HEK293 (cell line): ENCODE measurements at regions not wholly inside any gene's neighbourhood (a gene's known extent, or its start where the extent isn't known, plus 50 kb on each side); places are given as distances from the start of the nearest gene placed in this dataset.
A peak's percentile ranks its signal among the peaks of the same experiment; 100 is the strongest.

Experiments
- CTCF ChIA-PET: fragments of 350-600 bp; formaldehyde crosslinking; extraction: SDS; loops from one replicate; lab custom pipeline; 2021; ENCODE audit warnings: antibody characterized with exemption; lab: Yijun Ruan, JAX
- POLR2A ChIA-PET: fragments of 300-600 bp; formaldehyde crosslinking; extraction: SDS; loops from one replicate; lab custom pipeline; 2020; ENCODE audit warnings: antibody characterized with exemption, inconsistent platforms; lab: Yijun Ruan, JAX
- H3K27ac ChIP-seq: fragments of 200-500 bp; sonication (Bioruptor generic); 2 replicates; pipeline ENCODE4 v1.5.1; 2014; ENCODE audit warnings: low read depth, low read length, control low read depth, inconsistent platforms; ENCODE audit errors: extremely low read depth
- H3K36me3 ChIP-seq, 2 experiments: fragments of 200-500 bp in 1 of 2; sonication (Bioruptor generic) in 1 of 2; 1 replicate in 1 of 2; 2 replicates in 1 of 2; pipeline ENCODE4 v1.5.1; 2014 to 2017; ENCODE audit warnings: inconsistent platforms in 2 of 2, low read length in 2 of 2; ENCODE audit not compliant: control insufficient read depth in 2 of 2, insufficient read depth in 1 of 2
- H3K4me1 ChIP-seq: fragments of 200-500 bp; sonication (Bioruptor generic); 2 replicates; pipeline ENCODE4 v1.5.1; 2014; ENCODE audit warnings: mild to moderate bottlenecking, low read length, inconsistent platforms; ENCODE audit not compliant: control insufficient read depth, insufficient read depth
- H3K4me3 ChIP-seq: 2 replicates; pipeline ENCODE4 v1.5.1; 2011; ENCODE audit warnings: low read depth, mild to moderate bottlenecking, control low read depth, low read length, moderate library complexity
- H3K9me3 ChIP-seq: fragments of 200-500 bp; sonication (Bioruptor generic); 2 replicates; pipeline ENCODE4 v1.5.1; 2014; ENCODE audit warnings: low read depth, low read length, inconsistent platforms; ENCODE audit not compliant: control insufficient read depth, insufficient read depth
- BCL11B ChIP-seq: fragments of 450-650 bp; formaldehyde crosslinking; IDR thresholded peaks from 2 replicates; pipeline ENCODE4 v1.5.1; 2016; ENCODE audit warnings: low read depth, missing biosample characterization, missing genetic modification characterization
- EGR2 ChIP-seq: fragments of 450-650 bp; formaldehyde crosslinking; IDR thresholded peaks from 2 replicates; pipeline ENCODE4 v1.5.1; 2016; ENCODE audit warnings: low read depth, missing biosample characterization, missing genetic modification characterization
- GLI4 ChIP-seq: fragments of 450-650 bp; formaldehyde crosslinking; IDR thresholded peaks from 2 replicates; pipeline ENCODE4 v1.5.1; 2016; ENCODE audit warnings: missing biosample characterization, missing genetic modification characterization
- HOXA7 ChIP-seq: sonication (generic); formaldehyde crosslinking; IDR thresholded peaks from 2 replicates; pipeline ENCODE4 v1.8.1; 2022; ENCODE audit warnings: missing genetic modification reagents, borderline replicate concordance
- OVOL3 ChIP-seq: fragments of 450-650 bp; formaldehyde crosslinking; IDR thresholded peaks from 2 replicates; pipeline ENCODE4 v1.5.1; 2016; ENCODE audit warnings: missing biosample characterization, missing genetic modification characterization
- PATZ1 ChIP-seq: fragments of 450-650 bp; formaldehyde crosslinking; IDR thresholded peaks from 2 replicates; pipeline ENCODE4 v1.5.1; 2016; ENCODE audit warnings: missing biosample characterization, missing genetic modification characterization
- SCRT1 ChIP-seq: fragments of 450-650 bp; formaldehyde crosslinking; IDR thresholded peaks from 2 replicates; pipeline ENCODE4 v1.5.1; 2016; ENCODE audit warnings: missing biosample characterization, missing genetic modification characterization, borderline replicate concordance
- SCRT2 ChIP-seq: fragments of 450-650 bp; formaldehyde crosslinking; IDR thresholded peaks from 2 replicates; pipeline ENCODE4 v1.5.1; 2016; ENCODE audit warnings: missing biosample characterization, missing genetic modification characterization
- WT1 ChIP-seq: fragments of 450-650 bp; formaldehyde crosslinking; IDR thresholded peaks from 2 replicates; pipeline ENCODE4 v1.5.1; 2016; ENCODE audit warnings: missing biosample characterization, missing genetic modification characterization
- ZBTB20 ChIP-seq: fragments of 450-650 bp; formaldehyde crosslinking; IDR thresholded peaks from 2 replicates; pipeline ENCODE4 v1.5.1; 2016; ENCODE audit warnings: missing biosample characterization, missing genetic modification characterization
- ZBTB48 ChIP-seq: fragments of 450-650 bp; formaldehyde crosslinking; IDR thresholded peaks from 2 replicates; pipeline ENCODE4 v1.5.1; 2016; ENCODE audit warnings: missing biosample characterization, missing genetic modification characterization
- ZBTB7A ChIP-seq: fragments of 450-650 bp; formaldehyde crosslinking; IDR thresholded peaks from 2 replicates; pipeline ENCODE4 v1.5.1; 2016; ENCODE audit warnings: low read depth, missing biosample characterization, missing genetic modification characterization
- ZFHX2 ChIP-seq: fragments of 450-650 bp; formaldehyde crosslinking; conservative IDR thresholded peaks from 2 replicates; pipeline ENCODE4 v1.5.1; 2016; ENCODE audit warnings: missing biosample characterization, missing genetic modification characterization
- ZIC2 ChIP-seq: fragments of 450-650 bp; formaldehyde crosslinking; IDR thresholded peaks from 2 replicates; pipeline ENCODE4 v1.5.1; 2016; ENCODE audit warnings: missing biosample characterization, missing genetic modification characterization
- ZNF114 ChIP-seq: fragments of 450-650 bp; formaldehyde crosslinking; IDR thresholded peaks from 2 replicates; pipeline ENCODE4 v1.5.0; 2017; ENCODE audit warnings: missing biosample characterization, missing genetic modification characterization
- ZNF146 ChIP-seq: fragments of 450-650 bp; formaldehyde crosslinking; IDR thresholded peaks from 2 replicates; pipeline ENCODE4 v1.5.1; 2016; ENCODE audit warnings: missing biosample characterization, missing genetic modification characterization
- ZNF157 ChIP-seq: fragments of 450-650 bp; formaldehyde crosslinking; IDR thresholded peaks from 2 replicates; pipeline ENCODE4 v1.5.1; 2016; ENCODE audit warnings: missing biosample characterization, missing genetic modification characterization
- ZNF19 ChIP-seq: fragments of 450-650 bp; formaldehyde crosslinking; IDR thresholded peaks from 2 replicates; pipeline ENCODE4; 2016; ENCODE audit warnings: missing biosample characterization, missing genetic modification characterization, low read depth
- ZNF302 ChIP-seq: fragments of 450-650 bp; formaldehyde crosslinking; IDR thresholded peaks from 2 replicates; pipeline ENCODE4 v1.5.1; 2016; ENCODE audit warnings: missing biosample characterization, missing genetic modification characterization, low read depth
- ZNF544 ChIP-seq: fragments of 450-650 bp; formaldehyde crosslinking; IDR thresholded peaks from 2 replicates; pipeline ENCODE4 v1.5.0; 2017; ENCODE audit warnings: missing biosample characterization, missing genetic modification characterization
- ZNF561 ChIP-seq: fragments of 450-650 bp; IDR thresholded peaks from 2 replicates; pipeline ENCODE4 v1.5.1; 2018; ENCODE audit warnings: missing biosample characterization, missing genetic modification characterization, borderline replicate concordance
- ZNF571 ChIP-seq: fragments of 450-650 bp; formaldehyde crosslinking; IDR thresholded peaks from 2 replicates; pipeline ENCODE4 v1.5.0; 2017; ENCODE audit warnings: missing biosample characterization, missing genetic modification characterization
- ZNF785 ChIP-seq: fragments of 450-650 bp; formaldehyde crosslinking; IDR thresholded peaks from 2 replicates; pipeline ENCODE4 v1.5.1; 2016; ENCODE audit warnings: missing biosample characterization, missing genetic modification characterization
- ZNF830 ChIP-seq: fragments of 450-650 bp; IDR thresholded peaks from 2 replicates; pipeline ENCODE4 v1.5.0; 2018; ENCODE audit warnings: missing biosample characterization, missing genetic modification characterization, low read depth, mild to moderate bottlenecking, moderate library complexity
- TF ChIP-seq, protein P1 (sequence below): fragments of 450-650 bp; formaldehyde crosslinking; IDR thresholded peaks from 2 replicates; pipeline ENCODE4 v1.5.1; 2016; ENCODE audit warnings: missing biosample characterization, missing genetic modification characterization
- TF ChIP-seq, protein P2 (sequence below): fragments of 450-650 bp; formaldehyde crosslinking; IDR thresholded peaks from 2 replicates; pipeline ENCODE4 v1.5.1; 2017; ENCODE audit warnings: missing biosample characterization, mild to moderate bottlenecking, missing genetic modification characterization, moderate library complexity

DNA sequence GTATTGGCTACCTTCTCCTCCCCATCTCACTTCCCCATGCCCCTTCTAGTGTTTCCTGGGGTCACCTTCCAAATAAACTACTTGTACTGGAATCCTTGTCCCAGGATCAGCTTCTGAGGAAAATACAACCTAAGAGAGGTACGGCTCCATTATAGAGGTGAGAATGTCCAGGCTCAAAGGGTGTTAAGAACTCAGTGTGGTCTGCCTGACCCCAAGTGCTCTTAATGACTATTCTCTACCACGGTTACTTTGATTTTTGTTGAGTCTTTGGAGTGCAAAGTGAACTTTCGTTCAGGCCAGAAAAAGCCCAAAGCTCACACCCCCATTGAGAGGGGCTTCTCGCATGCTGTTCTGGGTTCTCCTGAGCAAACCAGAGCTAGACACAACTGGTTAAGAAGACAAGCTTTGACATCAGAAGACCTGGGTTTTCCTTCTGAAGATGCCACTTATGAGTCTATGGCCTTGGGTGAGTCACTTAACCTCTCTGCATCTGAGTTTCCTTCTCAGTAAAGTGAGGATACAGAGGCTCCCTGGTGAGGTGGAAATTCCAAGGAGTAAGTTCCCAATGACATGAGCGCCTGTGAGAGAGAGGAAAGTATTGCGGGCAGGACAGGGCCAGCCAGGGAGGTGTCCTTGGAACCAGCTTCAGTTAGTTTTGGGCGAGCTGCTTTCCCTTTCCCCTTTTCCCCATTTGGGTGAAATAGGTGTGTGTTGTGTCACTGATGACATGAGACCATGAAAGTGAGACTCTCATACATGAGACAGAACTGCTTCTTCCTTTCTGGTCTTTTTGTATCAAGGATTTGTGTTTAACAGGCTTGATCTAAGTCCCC, 475.0 kb upstream of the PROK2 start:
- no peak for TF ChIP-seq ZNF302 (tag by site-specific recombination)
- no peak for TF ChIP-seq ZBTB20
- TF ChIP-seq ZNF146 = no peak
- TF ChIP-seq ZBTB7A (tag by site-specific recombination) = no peak
- no peak for TF ChIP-seq ZNF830 (tag by site-specific recombination)
- no peak for TF ChIP-seq SCRT1 (tag by site-specific recombination)
- TF ChIP-seq, all 188 proteins: peak for 0
- Histone ChIP-seq H3K4me1 (peaks cover 5% of the 10 kb centered on the region; the same call in 1 of the 2 replicates), H3K9me3 (no peaks in the 10 kb centered on the region), H3K4me3 (no peak overlapping the region), H3K27ac (no peak overlapping the region), H3K36me3 (no peaks in the 10 kb centered on the region)
- ChIA-PET CTCF (interaction anchor here (0.6 kb wide), 1 partner anchor 314 kb away, joined by 3 read pairs; no protein-coding TSS in a partner anchor), POLR2A (no interaction called here)

GRCh38 chr3:72258361-72259141, 473.6 kb upstream of the PROK2 start:
- no peaks in the 10 kb centered on the region for H3K36me3 ChIP-seq
- TF ChIP-seq PATZ1 (tag by site-specific recombination) (no peak), ZFHX2 (tag by site-specific recombination) (peak; percentile 47), EGR2 (0 out of 2 replicates have a peak, but pooled peaks have one; percentile 22), ZBTB48 (tag by site-specific recombination) (0 out of 2 replicates have a peak, but pooled peaks have one; percentile 25), ZIC2 (tag by site-specific recombination) (peak; percentile 59), ZNF544 (tag by site-specific recombination) (no peak)
- no peak overlapping the region for H3K4me3 ChIP-seq
- peaks cover 5% of the 10 kb centered on the region; the same call in 1 of the 2 replicates for H3K4me1 ChIP-seq
- ChIA-PET CTCF (interaction anchor here (1.1 kb wide), 1 partner anchor 21 kb away, joined by 3 read pairs; no protein-coding TSS in a partner anchor), POLR2A (no interaction called here)
- H3K27ac ChIP-seq = no peak overlapping the region
- H3K9me3 ChIP-seq = no peaks in the 10 kb centered on the region

DNA sequence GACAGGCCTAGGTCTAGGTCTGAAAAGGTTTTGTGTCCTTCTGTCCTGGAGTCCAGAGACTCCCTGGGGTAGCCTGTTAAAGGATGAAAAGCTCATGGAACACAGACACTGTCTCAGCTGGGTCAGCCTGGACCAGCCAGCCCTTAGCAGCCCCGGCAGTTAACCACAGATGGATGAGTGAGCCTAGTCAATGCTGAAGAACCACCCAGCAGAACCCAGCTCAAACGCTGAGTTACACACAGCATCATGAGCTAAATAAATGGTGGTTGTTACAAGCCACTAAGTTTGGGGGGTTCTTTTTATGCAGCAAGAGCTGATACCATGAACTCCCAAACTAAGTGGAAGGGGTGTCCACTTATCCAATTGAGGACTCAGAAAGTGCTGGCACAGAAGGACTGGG, 472.8 kb upstream of the PROK2 start:
- ChIA-PET CTCF (interaction anchor here (1.1 kb wide), 1 partner anchor 22 kb away, joined by 3 read pairs; no protein-coding TSS in a partner anchor), POLR2A (no interaction called here)
- TF ChIP-seq ZNF571 (tag by site-specific recombination) (no peak), ZNF785 (tag by site-specific recombination) (no peak), WT1 (tag by site-specific recombination) (no peak), ZNF19 (tag by site-specific recombination) (no peak), ZNF157 (no peak), HOXA7 (CRISPR knock-in tag) (no peak), ZNF114 (tag by site-specific recombination) (no peak), OVOL3 (tag by site-specific recombination) (no peak), ZNF561 (no peak), GLI4 (tag by site-specific recombination) (no peak), SCRT2 (tag by site-specific recombination) (no peak), BCL11B (tag by site-specific recombination) (no peak)
- TF ChIP-seq, protein P1, sequence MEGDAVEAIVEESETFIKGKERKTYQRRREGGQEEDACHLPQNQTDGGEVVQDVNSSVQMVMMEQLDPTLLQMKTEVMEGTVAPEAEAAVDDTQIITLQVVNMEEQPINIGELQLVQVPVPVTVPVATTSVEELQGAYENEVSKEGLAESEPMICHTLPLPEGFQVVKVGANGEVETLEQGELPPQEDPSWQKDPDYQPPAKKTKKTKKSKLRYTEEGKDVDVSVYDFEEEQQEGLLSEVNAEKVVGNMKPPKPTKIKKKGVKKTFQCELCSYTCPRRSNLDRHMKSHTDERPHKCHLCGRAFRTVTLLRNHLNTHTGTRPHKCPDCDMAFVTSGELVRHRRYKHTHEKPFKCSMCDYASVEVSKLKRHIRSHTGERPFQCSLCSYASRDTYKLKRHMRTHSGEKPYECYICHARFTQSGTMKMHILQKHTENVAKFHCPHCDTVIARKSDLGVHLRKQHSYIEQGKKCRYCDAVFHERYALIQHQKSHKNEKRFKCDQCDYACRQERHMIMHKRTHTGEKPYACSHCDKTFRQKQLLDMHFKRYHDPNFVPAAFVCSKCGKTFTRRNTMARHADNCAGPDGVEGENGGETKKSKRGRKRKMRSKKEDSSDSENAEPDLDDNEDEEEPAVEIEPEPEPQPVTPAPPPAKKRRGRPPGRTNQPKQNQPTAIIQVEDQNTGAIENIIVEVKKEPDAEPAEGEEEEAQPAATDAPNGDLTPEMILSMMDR (tag by site-specific recombination) = no peak
- TF ChIP-seq, protein P2, sequence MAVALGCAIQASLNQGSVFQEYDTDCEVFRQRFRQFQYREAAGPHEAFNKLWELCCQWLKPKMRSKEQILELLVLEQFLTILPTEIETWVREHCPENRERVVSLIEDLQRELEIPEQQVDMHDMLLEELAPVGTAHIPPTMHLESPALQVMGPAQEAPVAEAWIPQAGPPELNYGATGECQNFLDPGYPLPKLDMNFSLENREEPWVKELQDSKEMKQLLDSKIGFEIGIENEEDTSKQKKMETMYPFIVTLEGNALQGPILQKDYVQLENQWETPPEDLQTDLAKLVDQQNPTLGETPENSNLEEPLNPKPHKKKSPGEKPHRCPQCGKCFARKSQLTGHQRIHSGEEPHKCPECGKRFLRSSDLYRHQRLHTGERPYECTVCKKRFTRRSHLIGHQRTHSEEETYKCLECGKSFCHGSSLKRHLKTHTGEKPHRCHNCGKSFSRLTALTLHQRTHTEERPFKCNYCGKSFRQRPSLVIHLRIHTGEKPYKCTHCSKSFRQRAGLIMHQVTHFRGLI (tag by site-specific recombination) = no peak
- Histone ChIP-seq H3K27ac (no peak overlapping the region), H3K36me3 (no peaks in the 10 kb centered on the region), H3K9me3 (no peaks in the 10 kb centered on the region), H3K4me1 (peaks cover 5% of the 10 kb centered on the region; the same call in 1 of the 2 replicates), H3K4me3 (no peak overlapping the region)
